Ovary (tissue), 7 donors: ENCODE measurements at regions not wholly inside any gene's neighbourhood (a gene's known extent, or its start where the extent isn't known, plus 50 kb on each side); places are given as distances from the start of the nearest gene placed in this dataset.

Experiments
- DNase-seq, 5 donors: peaks; one replicate each; pipeline ENCODE4 v3.0.0-alpha.2; 2019 to 2020
- H3K27ac ChIP-seq, 2 donors: fragments of 200-600 bp; one replicate each; pipeline versions ENCODE4 v1.5.1 to v1.8.0; 2019 to 2022
- H3K27me3 ChIP-seq: fragments of 200-600 bp; one replicate; pipeline ENCODE4 v1.8.0; 2022
- H3K36me3 ChIP-seq: fragments of 200-600 bp; sonication (generic); one replicate; pipeline ENCODE4 v1.5.1; 2019
- H3K4me1 ChIP-seq: one replicate; pipeline ENCODE4 v1.8.1; 2013; ENCODE audit warnings: mild to moderate bottlenecking, moderate library complexity; ENCODE audit not compliant: insufficient read depth
- H3K4me3 ChIP-seq: fragments of 200-600 bp; sonication (generic); one replicate; pipeline ENCODE4 v1.5.1; 2017
- H3K9me3 ChIP-seq, 2 donors: fragments of 200-600 bp in 1 of 2; sonication (generic) in 1 of 2; one replicate each; pipeline versions ENCODE4 v1.5.1 to v1.8.1; 2013 to 2019; ENCODE audit warnings: mild to moderate bottlenecking in 1 of 2, moderate library complexity in 1 of 2
- CTCF ChIP-seq, 3 donors: fragments of 450-650 bp in 2 of 3; fragments of 200-600 bp in 1 of 3; IDR thresholded peaks; one replicate each; pipeline versions ENCODE4 v1.5.1 to v1.8.0; 2016 to 2022; ENCODE audit warnings: antibody characterized with exemption in 3 of 3, mild to moderate bottlenecking in 1 of 3
- EP300 ChIP-seq: sonication (generic); formaldehyde crosslinking; IDR thresholded peaks from one replicate; pipeline ENCODE4 v1.6.1; 2017; ENCODE audit warnings: antibody characterized with exemption
- POLR2A ChIP-seq: fragments of 450-650 bp; IDR thresholded peaks from one replicate; pipeline ENCODE4 v1.6.1; 2017; ENCODE audit warnings: antibody characterized with exemption, mild to moderate bottlenecking, moderate library complexity
- WGBS, 3 donors: extraction: QIAGEN DNeasy Blood & Tissue Kit in 1 of 3; methylation state at CpG; one replicate each; pipeline versions ENCODE4 v1.1.5 to v1.1.7; 2013 to 2017; 5-methylcytosine and 5-hydroxymethylcytosine counted together
- intact Hi-C, 4 donors: fragments of 100-400 bp; cut with DNase I; formaldehyde crosslinking; loops; one replicate each; pipeline versions ENCODE4 v1.11.0 to v1.15.1; 2022 to 2023
- donor health status: DM: no; HTN: no; CAD: no; lungs with moderate emphysema.
- donor health status: DM: no; HTN: no; CAD: no.
- donor health status: Bipolar disorder and iron deficiency.
- donor health status: DM: no; HTN: no; CAD: no.
- donor health status: DM: yes; HTN: yes; CAD: no.

GRCh38 chr18:24545651-24546050 is 85.2 kb downstream of the HRH4 start:
- 77 to 91% (median 90%) methylated on average over 2 of the region's 2 CpGs for WGBS, 3 donors
- TF ChIP-seq CTCF (IDR thresholded peaks at IDR 0.05) (no peak), POLR2A (no peak), EP300 (no peak)
- Histone ChIP-seq H3K27me3 (no peaks in the 10 kb centered on the region), H3K36me3 (no peaks in the 10 kb centered on the region), H3K9me3 (no peaks in the 10 kb centered on the region), H3K4me1 (no peaks in the 10 kb centered on the region), H3K4me3 (no peak overlapping the region), H3K27ac (no peak overlapping the region)
- no peak for DNase-seq
- intact Hi-C loops = no loop called here

GRCh38 chr18:24546307-24546706 is 85.9 kb downstream of the HRH4 start:
- TF ChIP-seq EP300 (no peak), POLR2A (no peak), CTCF (IDR thresholded peaks at IDR 0.05) (no peak)
- no peaks in the 10 kb centered on the region for H3K9me3 ChIP-seq
- no peaks in the 10 kb centered on the region for H3K4me1 ChIP-seq
- no peak overlapping the region for H3K27ac ChIP-seq
- no peaks in the 10 kb centered on the region for H3K27me3 ChIP-seq
- WGBS, 3 donors = 83 to 93% (median 92%) methylated on average over 4 of the region's 4 CpGs
- intact Hi-C loops = no loop called here
- H3K36me3 ChIP-seq = no peaks in the 10 kb centered on the region
- DNase-seq = no peak
- no peak overlapping the region for H3K4me3 ChIP-seq

GRCh38 chr18:24548583-24548982 is 88.1 kb downstream of the HRH4 start:
- H3K36me3 ChIP-seq = no peaks in the 10 kb centered on the region
- intact Hi-C loops = no loop called here
- DNase-seq = no peak
- no peaks in the 10 kb centered on the region for H3K4me1 ChIP-seq
- no peaks in the 10 kb centered on the region for H3K27me3 ChIP-seq
- no peak overlapping the region for H3K4me3 ChIP-seq
- H3K9me3 ChIP-seq = no peaks in the 10 kb centered on the region
- WGBS, 3 donors = 93 to 94% (median 94%) methylated on average over 4 of the region's 4 CpGs
- no peak overlapping the region for H3K27ac ChIP-seq
- TF ChIP-seq EP300 = no peak
- no peak for TF ChIP-seq CTCF (IDR thresholded peaks at IDR 0.05)

- intact Hi-C loops = no loop called here
- Histone ChIP-seq H3K4me3 (no peak overlapping the region), H3K27ac (no peak overlapping the region), H3K27me3 (no peaks in the 10 kb centered on the region), H3K36me3 (no peaks in the 10 kb centered on the region), H3K4me1 (no peaks in the 10 kb centered on the region), H3K9me3 (no peaks in the 10 kb centered on the region)
- TF ChIP-seq CTCF (IDR thresholded peaks at IDR 0.05) = no peak
- TF ChIP-seq EP300 = no peak
- no peak for TF ChIP-seq POLR2A
- no peak for DNase-seq
- WGBS, 3 donors = 83 to 88% (median 85%) methylated on average over 4 of the region's 4 CpGs
Measured at GRCh38 chr18:24552218-24552617, 91.8 kb downstream of the HRH4 start.
